ENCODE measurements at regions not wholly inside any gene's neighbourhood (a gene's known extent, or its start where the extent isn't known, plus 50 kb on each side); places are given as distances from the start of the nearest gene placed in this dataset.

DNA sequence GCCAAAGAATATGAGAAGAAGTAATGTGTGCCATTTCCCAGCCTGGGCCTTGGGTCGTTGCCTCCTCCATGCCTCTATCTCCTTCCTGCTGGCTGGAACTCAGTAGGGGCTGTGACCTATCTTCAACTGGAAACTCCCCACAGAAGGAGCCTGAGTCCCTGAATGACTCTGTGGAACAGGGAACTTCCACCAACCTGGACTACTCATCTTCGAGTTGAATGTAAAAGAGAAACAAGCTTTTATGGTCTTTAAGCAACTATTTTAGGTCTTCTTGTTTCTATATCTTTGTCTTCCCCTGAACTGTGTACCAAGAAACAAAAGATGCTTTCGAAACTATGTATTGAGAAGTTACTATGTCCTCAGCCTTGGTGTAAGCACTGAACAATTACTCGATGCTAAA is 355.3 kb upstream of the NR2F2 start:
- TF ChIP-seq, protein P1, sequence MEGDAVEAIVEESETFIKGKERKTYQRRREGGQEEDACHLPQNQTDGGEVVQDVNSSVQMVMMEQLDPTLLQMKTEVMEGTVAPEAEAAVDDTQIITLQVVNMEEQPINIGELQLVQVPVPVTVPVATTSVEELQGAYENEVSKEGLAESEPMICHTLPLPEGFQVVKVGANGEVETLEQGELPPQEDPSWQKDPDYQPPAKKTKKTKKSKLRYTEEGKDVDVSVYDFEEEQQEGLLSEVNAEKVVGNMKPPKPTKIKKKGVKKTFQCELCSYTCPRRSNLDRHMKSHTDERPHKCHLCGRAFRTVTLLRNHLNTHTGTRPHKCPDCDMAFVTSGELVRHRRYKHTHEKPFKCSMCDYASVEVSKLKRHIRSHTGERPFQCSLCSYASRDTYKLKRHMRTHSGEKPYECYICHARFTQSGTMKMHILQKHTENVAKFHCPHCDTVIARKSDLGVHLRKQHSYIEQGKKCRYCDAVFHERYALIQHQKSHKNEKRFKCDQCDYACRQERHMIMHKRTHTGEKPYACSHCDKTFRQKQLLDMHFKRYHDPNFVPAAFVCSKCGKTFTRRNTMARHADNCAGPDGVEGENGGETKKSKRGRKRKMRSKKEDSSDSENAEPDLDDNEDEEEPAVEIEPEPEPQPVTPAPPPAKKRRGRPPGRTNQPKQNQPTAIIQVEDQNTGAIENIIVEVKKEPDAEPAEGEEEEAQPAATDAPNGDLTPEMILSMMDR (conservative IDR thresholded peaks at IDR 0.05; ENCODE audit: low read depth in 2 of 2) = no peak
- TF ChIP-seq POLR2AphosphoS5 (IDR thresholded peaks at IDR 0.05; ENCODE audit: low read depth) (no peak), EZH2 (IDR thresholded peaks at IDR 0.05; ENCODE audit: low read depth, unreplicated experiment) (no peak), JUNB (IDR thresholded peaks at IDR 0.05; ENCODE audit: unreplicated experiment) (no peak), EZH2phosphoT487 (IDR thresholded peaks at IDR 0.05; ENCODE audit: unreplicated experiment) (no peak), CREB1 (CRISPR knock-in tag; IDR thresholded peaks at IDR 0.05; ENCODE audit: low read depth) (no peak)
- TF ChIP-seq, protein P2, sequence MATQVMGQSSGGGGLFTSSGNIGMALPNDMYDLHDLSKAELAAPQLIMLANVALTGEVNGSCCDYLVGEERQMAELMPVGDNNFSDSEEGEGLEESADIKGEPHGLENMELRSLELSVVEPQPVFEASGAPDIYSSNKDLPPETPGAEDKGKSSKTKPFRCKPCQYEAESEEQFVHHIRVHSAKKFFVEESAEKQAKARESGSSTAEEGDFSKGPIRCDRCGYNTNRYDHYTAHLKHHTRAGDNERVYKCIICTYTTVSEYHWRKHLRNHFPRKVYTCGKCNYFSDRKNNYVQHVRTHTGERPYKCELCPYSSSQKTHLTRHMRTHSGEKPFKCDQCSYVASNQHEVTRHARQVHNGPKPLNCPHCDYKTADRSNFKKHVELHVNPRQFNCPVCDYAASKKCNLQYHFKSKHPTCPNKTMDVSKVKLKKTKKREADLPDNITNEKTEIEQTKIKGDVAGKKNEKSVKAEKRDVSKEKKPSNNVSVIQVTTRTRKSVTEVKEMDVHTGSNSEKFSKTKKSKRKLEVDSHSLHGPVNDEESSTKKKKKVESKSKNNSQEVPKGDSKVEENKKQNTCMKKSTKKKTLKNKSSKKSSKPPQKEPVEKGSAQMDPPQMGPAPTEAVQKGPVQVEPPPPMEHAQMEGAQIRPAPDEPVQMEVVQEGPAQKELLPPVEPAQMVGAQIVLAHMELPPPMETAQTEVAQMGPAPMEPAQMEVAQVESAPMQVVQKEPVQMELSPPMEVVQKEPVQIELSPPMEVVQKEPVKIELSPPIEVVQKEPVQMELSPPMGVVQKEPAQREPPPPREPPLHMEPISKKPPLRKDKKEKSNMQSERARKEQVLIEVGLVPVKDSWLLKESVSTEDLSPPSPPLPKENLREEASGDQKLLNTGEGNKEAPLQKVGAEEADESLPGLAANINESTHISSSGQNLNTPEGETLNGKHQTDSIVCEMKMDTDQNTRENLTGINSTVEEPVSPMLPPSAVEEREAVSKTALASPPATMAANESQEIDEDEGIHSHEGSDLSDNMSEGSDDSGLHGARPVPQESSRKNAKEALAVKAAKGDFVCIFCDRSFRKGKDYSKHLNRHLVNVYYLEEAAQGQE (IDR thresholded peaks at IDR 0.05; ENCODE audit: unreplicated experiment) = no peak
- TF ChIP-seq, protein P3, sequence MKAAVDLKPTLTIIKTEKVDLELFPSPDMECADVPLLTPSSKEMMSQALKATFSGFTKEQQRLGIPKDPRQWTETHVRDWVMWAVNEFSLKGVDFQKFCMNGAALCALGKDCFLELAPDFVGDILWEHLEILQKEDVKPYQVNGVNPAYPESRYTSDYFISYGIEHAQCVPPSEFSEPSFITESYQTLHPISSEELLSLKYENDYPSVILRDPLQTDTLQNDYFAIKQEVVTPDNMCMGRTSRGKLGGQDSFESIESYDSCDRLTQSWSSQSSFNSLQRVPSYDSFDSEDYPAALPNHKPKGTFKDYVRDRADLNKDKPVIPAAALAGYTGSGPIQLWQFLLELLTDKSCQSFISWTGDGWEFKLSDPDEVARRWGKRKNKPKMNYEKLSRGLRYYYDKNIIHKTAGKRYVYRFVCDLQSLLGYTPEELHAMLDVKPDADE (IDR thresholded peaks at IDR 0.05) = no peak
